Body of pancreas (tissue), 4 donors: ENCODE measurements at regions not wholly inside any gene's neighbourhood (a gene's known extent, or its start where the extent isn't known, plus 50 kb on each side); places are given as distances from the start of the nearest gene placed in this dataset.

Experiments used
- ATAC-seq: fragments of 150-250 bp; one replicate; pipeline ENCODE4 v1.9.1; 2016
- DNase-seq, 4 donors: peaks; one replicate each; pipeline ENCODE4 v3.0.0-alpha.2; 2019
- H3K27ac ChIP-seq, 4 donors: fragments of 200-600 bp; sonication (generic); 1 replicate in 3 of 4; 2 replicates in 1 of 4; pipeline versions ENCODE4 v1.5.1 to v1.6.1; 2016 to 2019; ENCODE audit warnings: mild to moderate bottlenecking in 1 of 4, mixed read lengths in 1 of 4, moderate library complexity in 1 of 4
- H3K27me3 ChIP-seq, 2 donors: fragments of 200-600 bp; sonication (generic); one replicate each; pipeline ENCODE4 v1.6.0; 2016; ENCODE audit warnings: mild to moderate bottlenecking in 1 of 2
- H3K36me3 ChIP-seq, 2 donors: fragments of 200-600 bp; sonication (generic); replicated peaks in 1 of 2; 2 replicates each; pipeline ENCODE4 v1.5.1; 2016; ENCODE audit warnings: low read depth in 2 of 2; ENCODE audit not compliant: insufficient read depth in 1 of 2
- H3K4me1 ChIP-seq: fragments of 200-600 bp; sonication (generic); one replicate; pipeline ENCODE4 v1.6.0; 2016
- H3K4me3 ChIP-seq, 2 donors: fragments of 200-600 bp; sonication (generic); 1 replicate in 1 of 2; 2 replicates in 1 of 2; pipeline ENCODE4 v1.5.1; 2016 to 2019
- H3K9me3 ChIP-seq, 3 donors: fragments of 200-600 bp; sonication (generic); 1 replicate in 2 of 3; 2 replicates in 1 of 3; pipeline ENCODE4 v1.5.1; 2016
- CTCF ChIP-seq, 7 experiments: fragments of 450-650 bp in 4 of 7; fragments of 200-600 bp in 3 of 7; sonication (generic) in 3 of 7; IDR thresholded peaks; one replicate each; pipeline ENCODE4 v1.5.1; 2016 to 2019; ENCODE audit warnings: antibody characterized with exemption in 7 of 7
- POLR2A ChIP-seq, 3 donors: fragments of 450-650 bp; IDR thresholded peaks; one replicate each; pipeline ENCODE4 v1.6.1; 2016; ENCODE audit warnings: antibody characterized with exemption in 3 of 3, mild to moderate bottlenecking in 2 of 3
- WGBS, 2 donors: methylation state at CpG; one replicate each; pipeline ENCODE4 v1.1.5; 2017; 5-methylcytosine and 5-hydroxymethylcytosine counted together
- intact Hi-C: fragments of 100-400 bp; cut with DNase I; formaldehyde crosslinking; loops from one replicate; pipeline ENCODE4 v1.15.1; 2023

GRCh38 chr1:29502225-29502910 is 266.0 kb downstream of the PTPRU start:
- WGBS, 2 donors, result 74 to 92% methylated on average over 3 of the region's 3 CpGs
- no peaks in the 10 kb centered on the region for H3K9me3 ChIP-seq
- H3K36me3 ChIP-seq, result no peaks in the 10 kb centered on the region
- TF ChIP-seq CTCF (IDR thresholded peaks at IDR 0.05), result no peak
- TF ChIP-seq POLR2A (IDR thresholded peaks at IDR 0.05), result no peak
- ATAC-seq (no peak), DNase-seq (no peak)
- intact Hi-C loops, result no loop called here
- no peaks in the 10 kb centered on the region for H3K4me1 ChIP-seq
- no peaks in the 10 kb centered on the region for H3K27me3 ChIP-seq
- no peak overlapping the region for H3K27ac ChIP-seq
- no peak overlapping the region for H3K4me3 ChIP-seq

- DNase-seq (no peak), ATAC-seq (no peak)
- H3K27me3 ChIP-seq, result no peaks in the 10 kb centered on the region
- H3K36me3 ChIP-seq, result no peaks in the 10 kb centered on the region
- TF ChIP-seq POLR2A (IDR thresholded peaks at IDR 0.05), result no peak
- no peak for TF ChIP-seq CTCF (IDR thresholded peaks at IDR 0.05)
- H3K4me1 ChIP-seq, result no peaks in the 10 kb centered on the region
- no peak overlapping the region for H3K4me3 ChIP-seq
- no peaks in the 10 kb centered on the region for H3K9me3 ChIP-seq
- WGBS, 2 donors, result 31 to 35% methylated on average over 8 of the region's 8 CpGs
- intact Hi-C loops, result no loop called here
- H3K27ac ChIP-seq, result no peak overlapping the region
Observed at GRCh38 chr1:29501227-29501976, 265.1 kb downstream of the PTPRU start.

GRCh38 chr1:29500651-29501050 is 264.3 kb downstream of the PTPRU start:
- no peak for ATAC-seq
- no peak for DNase-seq
- WGBS, 2 donors, result 90 to 94% methylated on average over 5 of the region's 5 CpGs
- H3K4me1 ChIP-seq, result no peaks in the 10 kb centered on the region
- H3K27me3 ChIP-seq, result no peaks in the 10 kb centered on the region
- no peaks in the 10 kb centered on the region for H3K36me3 ChIP-seq
- no peak overlapping the region for H3K4me3 ChIP-seq
- no peak for TF ChIP-seq POLR2A (IDR thresholded peaks at IDR 0.05)
- TF ChIP-seq CTCF (IDR thresholded peaks at IDR 0.05), result no peak
- intact Hi-C loops, result no loop called here
- no peaks in the 10 kb centered on the region for H3K9me3 ChIP-seq
- H3K27ac ChIP-seq, result no peak overlapping the region

GRCh38 chr1:29500041-29500440 is 263.7 kb downstream of the PTPRU start:
- H3K9me3 ChIP-seq, result no peaks in the 10 kb centered on the region
- no peak for DNase-seq
- no peaks in the 10 kb centered on the region for H3K4me1 ChIP-seq
- no peaks in the 10 kb centered on the region for H3K36me3 ChIP-seq
- WGBS, 2 donors, result 94 to 96% methylated on average over 9 of the region's 9 CpGs
- no peak for ATAC-seq
- no peak overlapping the region for H3K4me3 ChIP-seq
- no peaks in the 10 kb centered on the region for H3K27me3 ChIP-seq
- H3K27ac ChIP-seq, result no peak overlapping the region
- TF ChIP-seq POLR2A (IDR thresholded peaks at IDR 0.05) (no peak), CTCF (IDR thresholded peaks at IDR 0.05) (no peak)
- intact Hi-C loops, result no loop called here
